RWPE2 (cell line): ENCODE measurements at regions not wholly inside any gene's neighbourhood (a gene's known extent, or its start where the extent isn't known, plus 50 kb on each side); places are given as distances from the start of the nearest gene placed in this dataset.

Source experiments
- ATAC-seq: fragments of 200-7000 bp; cut with Tn5 transposase; 3 replicates; pipeline ENCODE4 v1.9.1; 2021; ENCODE audit warnings: low read depth
- DNase-seq: peaks from one replicate; pipeline ENCODE4 v3.0.0-alpha.2; 2020; ENCODE audit warnings: low spot score
- H3K27ac ChIP-seq: fragments of 450-650 bp; 2 replicates; pipeline ENCODE4 v1.5.1; 2017; ENCODE audit warnings: mild to moderate bottlenecking; ENCODE audit not compliant: poor library complexity, severe bottlenecking
- H3K27me3 ChIP-seq: fragments of 250-450 bp; sonication (Bioruptor Pico); 2 replicates; pipeline ENCODE4 v1.5.1; 2021; ENCODE audit warnings: mild to moderate bottlenecking, moderate library complexity; ENCODE audit not compliant: insufficient read depth, poor library complexity, severe bottlenecking
- H3K36me3 ChIP-seq: fragments of 250-450 bp; sonication (Bioruptor Pico); 2 replicates; pipeline ENCODE4 v1.5.1; 2020; ENCODE audit warnings: low read depth, mild to moderate bottlenecking, moderate library complexity
- H3K4me1 ChIP-seq: fragments of 250-450 bp; sonication (Bioruptor Pico); 2 replicates; pipeline ENCODE4 v1.5.1; 2021; ENCODE audit warnings: mild to moderate bottlenecking, moderate library complexity; ENCODE audit not compliant: insufficient read depth, poor library complexity, severe bottlenecking
- H3K4me3 ChIP-seq: fragments of 250-450 bp; sonication (Bioruptor Pico); 2 replicates; pipeline ENCODE4 v1.5.1; 2021; ENCODE audit warnings: mild to moderate bottlenecking, moderate library complexity; ENCODE audit not compliant: severe bottlenecking
- H3K9me3 ChIP-seq: fragments of 250-450 bp; sonication (Bioruptor Pico); 2 replicates; pipeline ENCODE4 v1.5.1; 2021; ENCODE audit warnings: mild to moderate bottlenecking, moderate library complexity; ENCODE audit not compliant: severe bottlenecking
- TF ChIP-seq, protein P1 (sequence below): fragments of 450-650 bp; IDR thresholded peaks from one replicate; pipeline ENCODE4 v1.5.1; 2017; ENCODE audit warnings: mild to moderate bottlenecking, moderate library complexity; ENCODE audit not compliant: poor library complexity, severe bottlenecking

DNA sequence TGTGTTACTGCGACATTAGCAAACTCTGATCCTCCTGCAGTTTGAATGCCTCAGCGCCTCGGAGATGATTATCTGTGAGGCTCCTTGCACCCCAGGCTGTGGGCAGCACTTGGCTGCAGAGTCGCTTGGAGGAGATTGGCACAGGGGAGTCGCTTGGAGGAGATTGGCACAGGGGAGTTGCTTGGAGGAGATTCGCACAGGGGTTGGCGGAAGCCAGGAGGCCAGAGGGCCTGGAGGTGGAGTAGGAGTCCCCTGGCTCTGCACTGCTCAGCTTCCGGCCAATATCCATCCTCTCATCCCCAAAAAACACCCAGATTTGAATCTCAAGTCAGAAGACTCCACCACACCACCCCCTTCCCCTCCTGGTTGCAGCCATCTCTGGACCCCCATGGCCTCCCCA, 192.6 kb upstream of the NECTIN1 start:
- DNase-seq (no peak), ATAC-seq (no peak)
- Histone ChIP-seq H3K36me3 (no peaks in the 10 kb centered on the region), H3K9me3 (no peaks in the 10 kb centered on the region), H3K27ac (no peak overlapping the region), H3K4me3 (no peak overlapping the region), H3K27me3 (peaks cover 15% of the 10 kb centered on the region), H3K4me1 (no peaks in the 10 kb centered on the region)
- TF ChIP-seq, protein P1, sequence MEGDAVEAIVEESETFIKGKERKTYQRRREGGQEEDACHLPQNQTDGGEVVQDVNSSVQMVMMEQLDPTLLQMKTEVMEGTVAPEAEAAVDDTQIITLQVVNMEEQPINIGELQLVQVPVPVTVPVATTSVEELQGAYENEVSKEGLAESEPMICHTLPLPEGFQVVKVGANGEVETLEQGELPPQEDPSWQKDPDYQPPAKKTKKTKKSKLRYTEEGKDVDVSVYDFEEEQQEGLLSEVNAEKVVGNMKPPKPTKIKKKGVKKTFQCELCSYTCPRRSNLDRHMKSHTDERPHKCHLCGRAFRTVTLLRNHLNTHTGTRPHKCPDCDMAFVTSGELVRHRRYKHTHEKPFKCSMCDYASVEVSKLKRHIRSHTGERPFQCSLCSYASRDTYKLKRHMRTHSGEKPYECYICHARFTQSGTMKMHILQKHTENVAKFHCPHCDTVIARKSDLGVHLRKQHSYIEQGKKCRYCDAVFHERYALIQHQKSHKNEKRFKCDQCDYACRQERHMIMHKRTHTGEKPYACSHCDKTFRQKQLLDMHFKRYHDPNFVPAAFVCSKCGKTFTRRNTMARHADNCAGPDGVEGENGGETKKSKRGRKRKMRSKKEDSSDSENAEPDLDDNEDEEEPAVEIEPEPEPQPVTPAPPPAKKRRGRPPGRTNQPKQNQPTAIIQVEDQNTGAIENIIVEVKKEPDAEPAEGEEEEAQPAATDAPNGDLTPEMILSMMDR, result no peak

DNA sequence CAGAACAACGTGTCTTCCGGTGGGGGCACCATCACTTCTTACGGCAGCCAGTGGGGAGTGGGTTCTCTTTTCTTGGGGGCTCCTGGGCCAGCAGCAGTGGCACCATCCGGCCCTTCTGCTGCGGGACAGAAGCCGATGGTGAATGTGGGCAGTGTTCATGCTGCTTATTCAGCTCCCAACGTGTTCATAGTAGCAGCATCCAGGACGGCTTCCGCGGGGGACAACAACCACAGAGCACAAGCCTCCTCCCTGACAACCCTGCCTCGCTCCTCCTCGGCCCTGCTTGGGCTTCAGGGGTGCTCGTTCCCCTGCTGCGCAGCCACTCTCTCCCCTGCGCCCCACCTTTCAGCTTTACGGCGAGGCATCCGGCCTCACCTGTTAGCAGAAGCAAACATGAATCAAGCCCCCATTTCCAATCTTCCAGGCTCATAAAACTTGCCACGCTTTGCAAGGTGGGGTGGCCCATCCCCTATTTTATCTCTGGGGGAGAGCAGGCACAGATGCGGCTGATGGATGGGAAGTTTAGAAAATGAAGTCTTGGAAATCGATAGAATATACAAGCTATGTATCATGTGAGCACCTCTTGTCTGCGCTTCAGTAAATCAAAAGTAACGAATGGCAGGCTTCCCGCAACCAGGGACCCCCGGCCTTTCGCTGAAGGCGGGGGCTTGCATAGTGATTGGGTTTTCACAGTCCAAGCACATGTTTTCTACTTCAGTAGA, 191.8 kb upstream of the NECTIN1 start:
- H3K27ac ChIP-seq, result no peak overlapping the region
- ATAC-seq (no peak), DNase-seq (no peak)
- no peak overlapping the region for H3K4me3 ChIP-seq
- H3K27me3 ChIP-seq, result peaks cover 15% of the 10 kb centered on the region
- H3K4me1 ChIP-seq, result no peaks in the 10 kb centered on the region
- TF ChIP-seq, protein P1, result no peak
- H3K36me3 ChIP-seq, result no peaks in the 10 kb centered on the region
- H3K9me3 ChIP-seq, result no peaks in the 10 kb centered on the region

DNA sequence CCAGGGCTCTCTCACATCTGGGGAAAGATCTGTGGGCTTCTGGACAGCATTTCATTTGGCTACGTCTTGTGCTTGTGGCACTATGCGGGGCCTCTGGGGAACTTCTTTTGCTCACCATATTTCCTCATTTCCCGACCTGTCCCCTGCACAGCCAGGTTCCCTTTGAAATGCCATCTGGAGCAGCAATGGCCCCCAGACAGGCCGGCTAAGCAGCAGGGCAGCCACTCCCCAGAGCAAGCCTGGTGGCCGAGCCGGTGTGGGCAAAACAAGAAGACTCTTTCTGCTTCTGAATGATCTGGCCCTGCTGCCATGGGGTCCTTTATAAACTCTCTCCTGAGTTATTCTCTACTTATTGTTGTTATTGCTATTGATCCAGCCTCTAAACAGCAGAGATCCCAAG, 190.7 kb upstream of the NECTIN1 start:
- no peak for ATAC-seq
- DNase-seq, result no peak
- TF ChIP-seq, protein P1, result no peak
- peaks cover 15% of the 10 kb centered on the region for H3K27me3 ChIP-seq
- H3K4me3 ChIP-seq, result no peak overlapping the region
- H3K27ac ChIP-seq, result no peak overlapping the region
- H3K9me3 ChIP-seq, result no peaks in the 10 kb centered on the region
- H3K4me1 ChIP-seq, result no peaks in the 10 kb centered on the region
- no peaks in the 10 kb centered on the region for H3K36me3 ChIP-seq

DNA sequence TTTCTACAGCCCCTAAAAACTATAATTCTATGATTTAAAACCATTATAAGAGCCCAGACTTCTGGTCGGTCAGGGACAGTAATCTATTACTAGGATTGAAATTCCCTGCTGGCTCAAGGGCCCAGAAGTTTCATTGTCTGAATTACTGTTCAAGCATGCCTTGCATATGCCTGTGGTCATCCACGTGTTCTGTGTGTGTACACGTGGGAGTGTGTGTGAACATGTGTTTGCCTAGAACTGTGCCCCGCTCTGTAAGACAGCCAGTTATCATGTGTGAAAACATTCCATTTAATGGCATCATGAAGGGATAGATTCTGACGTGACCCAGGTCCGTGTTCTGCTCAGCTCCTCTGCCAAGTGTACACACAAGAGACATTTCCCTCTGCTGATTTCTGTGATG, 189.3 kb upstream of the NECTIN1 start:
- H3K27me3 ChIP-seq, result peaks cover 15% of the 10 kb centered on the region
- no peak overlapping the region for H3K4me3 ChIP-seq
- TF ChIP-seq, protein P1, result no peak
- no peak overlapping the region for H3K27ac ChIP-seq
- no peak for DNase-seq
- no peaks in the 10 kb centered on the region for H3K4me1 ChIP-seq
- H3K9me3 ChIP-seq, result no peaks in the 10 kb centered on the region
- no peak for ATAC-seq
- H3K36me3 ChIP-seq, result no peaks in the 10 kb centered on the region

DNA sequence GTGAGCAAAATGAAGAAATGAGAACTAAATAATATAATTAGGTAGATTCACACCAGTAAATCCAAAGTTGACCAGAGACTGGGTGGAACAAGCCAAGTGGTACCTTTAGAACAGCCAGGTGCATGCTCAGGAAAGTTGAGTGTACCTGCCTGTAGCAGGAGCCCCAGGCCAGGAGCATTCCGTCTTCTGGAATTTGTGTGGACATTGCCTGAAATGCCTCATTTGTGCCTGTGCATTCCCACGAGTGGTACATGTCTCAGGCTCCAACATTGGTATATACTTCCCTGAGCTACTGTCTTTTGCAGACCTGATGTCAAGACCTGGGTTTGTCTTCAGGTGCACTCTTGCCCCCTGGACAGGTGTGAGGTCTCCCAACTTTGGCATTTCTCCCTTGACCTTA, 187.6 kb upstream of the NECTIN1 start:
- ATAC-seq, result no peak
- Histone ChIP-seq H3K27ac (no peak overlapping the region), H3K4me3 (no peak overlapping the region), H3K36me3 (no peaks in the 10 kb centered on the region), H3K9me3 (no peaks in the 10 kb centered on the region), H3K27me3 (peaks cover 15% of the 10 kb centered on the region), H3K4me1 (no peaks in the 10 kb centered on the region)
- DNase-seq, result no peak
- TF ChIP-seq, protein P1, result no peak
